ENCODE measurements at regions not wholly inside any gene's neighbourhood (a gene's known extent, or its start where the extent isn't known, plus 50 kb on each side); places are given as distances from the start of the nearest gene placed in this dataset. TPM values are rescaled to one million over a fixed set of nuclear protein-coding genes. Genes with fewer than 3 reads are reported as not detected.

DNA sequence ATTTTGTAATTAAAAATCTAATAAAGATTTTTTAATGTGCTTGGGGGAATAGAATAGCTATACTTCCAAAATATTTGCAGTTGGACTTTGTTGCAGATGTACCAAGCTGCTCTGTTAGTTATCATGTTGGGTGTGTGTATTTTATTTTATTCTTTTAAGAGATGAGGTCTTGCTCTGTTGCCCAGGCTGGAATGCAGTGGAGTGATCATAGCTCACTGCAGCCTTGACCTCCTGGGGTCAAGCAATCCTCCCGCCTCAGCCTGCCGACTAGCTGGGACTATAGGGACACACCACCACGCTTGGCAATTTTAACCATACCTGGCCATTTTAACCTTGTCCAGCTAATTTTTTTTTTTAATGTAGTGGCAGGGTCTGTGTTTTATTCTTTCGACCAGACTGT is 54.7 kb upstream of the MAP1LC3B2 start:
- H3K4me3 ChIP-seq (ENCODE audit: low read depth in 1 of 3, low read length in 3 of 3), result no peak overlapping the region
- H3K27ac ChIP-seq (ENCODE audit: low read depth in 1 of 2, low read length in 2 of 2), result no peak overlapping the region
- no peaks in the 10 kb centered on the region for H3K9me3 ChIP-seq (ENCODE audit: control insufficient read depth in 4 of 4, low read length in 3 of 4)
- H3K9ac ChIP-seq (ENCODE audit: low read depth in 1 of 2, low read length in 2 of 2), result no peak overlapping the region
- peaks cover 0 to 5% (median under 1%) of the 10 kb centered on the region in 4 donors for H3K27me3 ChIP-seq (ENCODE audit: control insufficient read depth in 4 of 4, insufficient read depth in 4 of 4, low read length in 3 of 4)
- 67% methylated on average over 4 of the region's 4 CpGs for WGBS
- peaks cover 0 to 6% (median 5%) of the 10 kb centered on the region in 4 donors for H3K4me1 ChIP-seq (ENCODE audit: control insufficient read depth in 4 of 4, insufficient read depth in 4 of 4, low read length in 3 of 4)
- no peak for DNase-seq (ENCODE audit: low spot score)
- no peaks in the 10 kb centered on the region for H3K36me3 ChIP-seq (ENCODE audit: control insufficient read depth in 4 of 4, insufficient read depth in 3 of 4, low read depth in 1 of 4, low read length in 3 of 4)
- TF ChIP-seq NR2F2 (IDR thresholded peaks at IDR 0.05) (no peak), SP1 (IDR thresholded peaks at IDR 0.05) (no peak), EGR1 (IDR thresholded peaks at IDR 0.05; ENCODE audit: low read depth in 2 of 2) (no peak), FOXA2 (IDR thresholded peaks at IDR 0.05) (no peak)

- Histone ChIP-seq H3K4me3 (ENCODE audit: low read depth in 1 of 3, low read length in 3 of 3) (no peak overlapping the region), H3K9ac (ENCODE audit: low read depth in 1 of 2, low read length in 2 of 2) (no peak overlapping the region), H3K27me3 (ENCODE audit: control insufficient read depth in 4 of 4, insufficient read depth in 4 of 4, low read length in 3 of 4) (peaks cover 0 to 5% (median under 1%) of the 10 kb centered on the region in 4 donors), H3K4me1 (ENCODE audit: control insufficient read depth in 4 of 4, insufficient read depth in 4 of 4, low read length in 3 of 4) (peaks cover 0 to 6% (median 5%) of the 10 kb centered on the region in 4 donors), H3K27ac (ENCODE audit: low read depth in 1 of 2, low read length in 2 of 2) (no peak overlapping the region), H3K36me3 (ENCODE audit: control insufficient read depth in 4 of 4, insufficient read depth in 3 of 4, low read depth in 1 of 4, low read length in 3 of 4) (no peaks in the 10 kb centered on the region), H3K9me3 (ENCODE audit: control insufficient read depth in 4 of 4, low read length in 3 of 4) (no peaks in the 10 kb centered on the region)
- no peak for TF ChIP-seq YY1 (IDR thresholded peaks at IDR 0.05)
- TF ChIP-seq, protein P1, sequence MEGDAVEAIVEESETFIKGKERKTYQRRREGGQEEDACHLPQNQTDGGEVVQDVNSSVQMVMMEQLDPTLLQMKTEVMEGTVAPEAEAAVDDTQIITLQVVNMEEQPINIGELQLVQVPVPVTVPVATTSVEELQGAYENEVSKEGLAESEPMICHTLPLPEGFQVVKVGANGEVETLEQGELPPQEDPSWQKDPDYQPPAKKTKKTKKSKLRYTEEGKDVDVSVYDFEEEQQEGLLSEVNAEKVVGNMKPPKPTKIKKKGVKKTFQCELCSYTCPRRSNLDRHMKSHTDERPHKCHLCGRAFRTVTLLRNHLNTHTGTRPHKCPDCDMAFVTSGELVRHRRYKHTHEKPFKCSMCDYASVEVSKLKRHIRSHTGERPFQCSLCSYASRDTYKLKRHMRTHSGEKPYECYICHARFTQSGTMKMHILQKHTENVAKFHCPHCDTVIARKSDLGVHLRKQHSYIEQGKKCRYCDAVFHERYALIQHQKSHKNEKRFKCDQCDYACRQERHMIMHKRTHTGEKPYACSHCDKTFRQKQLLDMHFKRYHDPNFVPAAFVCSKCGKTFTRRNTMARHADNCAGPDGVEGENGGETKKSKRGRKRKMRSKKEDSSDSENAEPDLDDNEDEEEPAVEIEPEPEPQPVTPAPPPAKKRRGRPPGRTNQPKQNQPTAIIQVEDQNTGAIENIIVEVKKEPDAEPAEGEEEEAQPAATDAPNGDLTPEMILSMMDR (IDR thresholded peaks at IDR 0.05; ENCODE audit: low read depth, low read length, missing input control), result no peak
- DNase-seq (ENCODE audit: low spot score), result no peak
- WGBS, result 71% methylated on average over 6 of the region's 6 CpGs
Measured at GRCh38 chr12:116506697-116507064, 52.5 kb upstream of the MAP1LC3B2 start.

GRCh38 chr12:116508145-116509121 is 50.7 kb upstream of the MAP1LC3B2 start:
- H3K9ac ChIP-seq (ENCODE audit: low read depth in 1 of 2, low read length in 2 of 2), result no peak overlapping the region
- TF ChIP-seq SP1 (IDR thresholded peaks at IDR 0.05) (no peak), REST (IDR thresholded peaks at IDR 0.05) (no peak), JUND (IDR thresholded peaks at IDR 0.05) (no peak), TAF1 (conservative IDR thresholded peaks at IDR 0.05) (no peak), RXRA (IDR thresholded peaks at IDR 0.05) (no peak), YY1 (IDR thresholded peaks at IDR 0.05) (no peak)
- no peaks in the 10 kb centered on the region for H3K9me3 ChIP-seq (ENCODE audit: control insufficient read depth in 4 of 4, low read length in 3 of 4)
- peaks cover 0 to 6% (median 5%) of the 10 kb centered on the region in 4 donors for H3K4me1 ChIP-seq (ENCODE audit: control insufficient read depth in 4 of 4, insufficient read depth in 4 of 4, low read length in 3 of 4)
- DNase-seq (ENCODE audit: low spot score), result peak; percentile 50
- peaks cover 0 to 5% (median under 1%) of the 10 kb centered on the region in 4 donors for H3K27me3 ChIP-seq (ENCODE audit: control insufficient read depth in 4 of 4, insufficient read depth in 4 of 4, low read length in 3 of 4)
- no peaks in the 10 kb centered on the region for H3K36me3 ChIP-seq (ENCODE audit: control insufficient read depth in 4 of 4, insufficient read depth in 3 of 4, low read depth in 1 of 4, low read length in 3 of 4)
- peak overlapping the region in 1 of 3 donors; percentile 37 for H3K4me3 ChIP-seq (ENCODE audit: low read depth in 1 of 3, low read length in 3 of 3)
- no peak overlapping the region for H3K27ac ChIP-seq (ENCODE audit: low read depth in 1 of 2, low read length in 2 of 2)
- WGBS, result 10% methylated on average over 60 of the region's 60 CpGs

Small RNA genes in the stretch of these regions (small RNA-seq; reads per million reads assigned to genes)
- not detected for gene MIR4472-2
